AG20443 (cell line): ENCODE measurements at regions not wholly inside any gene's neighbourhood (a gene's known extent, or its start where the extent isn't known, plus 50 kb on each side); places are given as distances from the start of the nearest gene placed in this dataset.

Experiments
- DNase-seq: peaks from one replicate; pipeline ENCODE4 v3.0.0; 2012; ENCODE audit warnings: low spot score, mixed read lengths

DNA sequence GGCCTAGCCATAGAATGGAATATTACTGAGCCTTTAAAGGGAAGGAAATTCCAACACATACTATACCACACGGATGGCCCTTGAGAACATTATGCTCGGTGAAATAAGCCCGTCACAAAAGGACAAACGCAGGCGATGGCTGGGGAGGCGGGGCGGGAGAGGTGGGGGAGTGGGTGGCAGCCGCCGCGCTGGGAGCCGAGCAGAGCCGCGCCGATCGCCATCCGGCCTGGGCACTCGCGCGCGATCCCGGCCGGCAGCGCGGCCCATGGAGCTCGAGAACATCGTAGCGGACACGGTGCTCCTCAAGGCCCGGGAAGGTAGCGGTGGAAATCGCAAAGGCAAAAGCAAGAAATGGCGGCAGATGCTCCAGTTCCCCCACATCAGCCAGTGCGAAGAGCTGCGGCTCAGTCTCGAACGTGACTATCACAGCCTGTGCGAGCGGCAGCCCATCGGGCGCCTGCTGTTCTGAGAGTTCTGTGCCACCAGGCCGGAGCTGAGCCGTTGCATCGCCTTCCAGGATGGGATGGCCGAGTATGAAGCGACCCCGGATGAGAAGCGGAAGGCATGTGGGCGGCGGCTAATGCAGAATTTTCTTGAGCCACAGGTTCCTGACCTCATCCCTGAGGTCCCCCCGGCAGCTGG is 140.1 kb downstream of the ZDHHC20 start:
- DNase-seq: peak; percentile 66

DNA sequence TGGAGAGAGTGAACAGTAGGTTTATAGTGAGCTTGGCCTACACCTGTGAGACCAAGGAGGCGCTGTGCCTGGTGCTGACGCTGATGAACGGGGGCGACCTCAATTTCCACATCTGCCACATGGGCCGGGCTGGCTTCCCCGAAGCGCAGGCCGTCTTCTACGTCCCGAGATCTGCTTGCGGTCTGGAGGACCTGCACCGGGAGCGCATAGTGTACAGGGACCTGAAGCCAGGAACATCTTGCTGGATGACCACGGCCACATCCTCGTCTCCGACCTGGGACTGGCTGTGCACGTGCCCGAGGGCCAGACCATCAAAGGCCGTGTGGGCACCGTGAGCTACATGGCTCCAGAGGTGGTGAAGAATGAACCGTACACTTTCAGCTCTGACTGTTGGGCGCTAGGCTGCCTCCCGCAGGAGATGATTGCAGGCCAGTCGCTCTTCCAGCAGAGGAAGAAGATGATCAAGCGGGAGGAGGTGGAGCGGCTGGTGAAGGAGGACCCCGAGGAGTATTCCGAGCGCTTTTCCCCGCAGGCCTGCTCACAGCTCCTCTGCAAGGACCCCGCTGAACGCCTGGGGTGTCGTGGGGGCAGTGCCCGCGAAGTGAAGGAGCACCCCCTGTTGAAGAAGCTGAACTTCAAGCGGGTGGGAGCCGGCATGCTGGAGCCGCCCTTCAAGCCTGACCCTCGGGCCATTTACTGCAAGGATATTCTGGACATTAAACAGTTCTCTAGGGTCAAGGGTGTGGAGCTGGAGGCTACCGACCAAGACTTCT is 139.0 kb downstream of the ZDHHC20 start:
- DNase-seq: no peak

DNA sequence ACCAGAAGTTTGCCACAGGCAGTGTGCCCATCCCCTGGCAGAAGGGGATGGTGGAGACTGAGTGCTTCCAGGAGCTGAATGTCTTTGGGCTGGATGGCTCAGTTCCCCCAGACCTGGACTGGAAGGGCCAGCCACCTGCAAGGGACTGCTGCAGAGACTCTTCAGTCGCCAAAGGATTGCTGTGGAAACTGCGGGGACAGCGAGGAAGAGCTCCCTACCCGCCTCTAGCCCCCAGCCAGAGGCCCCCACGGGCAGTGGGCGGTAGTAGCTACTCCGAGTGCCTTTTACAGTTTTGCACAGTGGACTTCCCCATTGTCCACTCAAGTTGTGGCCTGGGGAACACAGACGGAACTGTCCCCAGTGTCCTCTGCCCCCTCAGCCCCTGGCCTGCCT is 138.5 kb downstream of the ZDHHC20 start:
- DNase-seq: no peak

DNA sequence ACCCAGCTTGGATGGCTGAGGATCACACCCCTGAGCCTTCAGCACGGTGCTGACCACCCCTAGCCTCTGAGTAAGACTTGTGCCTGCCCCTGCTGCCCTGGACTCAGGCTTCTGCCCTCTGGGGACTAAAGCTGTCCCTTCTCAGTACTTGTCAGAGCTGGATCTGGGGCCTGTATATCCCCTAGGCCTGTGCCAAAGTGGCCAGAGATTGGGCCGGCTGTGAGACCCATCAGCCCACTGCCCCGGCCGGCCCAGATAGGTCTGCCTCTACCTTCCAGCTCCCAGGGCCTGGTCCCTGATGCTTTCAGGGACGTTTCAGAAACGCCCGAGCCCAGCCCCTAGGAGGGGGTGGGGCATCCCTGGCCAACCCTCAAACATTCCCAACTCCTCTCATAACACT is 137.8 kb downstream of the ZDHHC20 start:
- DNase-seq: no peak

DNA sequence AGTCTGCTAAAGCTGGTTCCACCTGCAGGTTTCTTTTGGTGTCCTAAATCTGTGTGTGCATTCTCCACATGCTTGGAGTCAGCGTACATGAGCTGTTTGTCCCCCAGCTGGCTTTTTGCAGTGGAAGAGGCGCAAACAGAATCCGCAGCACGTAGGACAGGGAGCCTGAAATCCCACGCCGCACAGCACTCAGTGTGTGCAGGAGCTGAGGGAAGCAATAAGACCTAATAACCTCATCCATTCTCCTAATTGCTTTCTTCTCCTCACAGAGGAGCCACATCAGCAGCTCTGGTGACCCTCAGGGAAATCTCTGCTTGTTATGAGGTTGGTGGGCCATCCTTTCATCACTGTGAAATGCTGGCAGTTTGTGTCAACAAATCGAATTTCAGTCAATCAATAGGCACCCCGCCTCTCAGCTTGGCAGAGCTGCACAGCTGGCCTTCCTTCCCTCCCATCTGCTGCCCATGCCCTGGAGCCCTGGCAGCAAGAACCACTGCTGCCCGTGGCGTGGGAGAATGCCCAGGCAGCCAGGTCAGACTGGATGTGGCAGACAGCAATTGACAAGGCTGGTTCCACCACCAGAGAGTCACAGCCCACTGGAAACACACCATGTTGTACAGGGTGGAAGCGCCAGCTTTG is 136.7 kb downstream of the ZDHHC20 start:
- no peak for DNase-seq
